Neuronal stem cell (in vitro differentiated cells): ENCODE measurements at regions not wholly inside any gene's neighbourhood (a gene's known extent, or its start where the extent isn't known, plus 50 kb on each side); places are given as distances from the start of the nearest gene placed in this dataset.

Experiments
- DNase-seq: peaks from one replicate; pipeline ENCODE4 v3.0.0-alpha.2; 2013; ENCODE audit warnings: low spot score
- H2AFZ ChIP-seq: one replicate; pipeline ENCODE4 v1.6.1; 2013; ENCODE audit warnings: mild to moderate bottlenecking, low read length, inconsistent platforms
- H2AK5ac ChIP-seq: 2 replicates; pipeline ENCODE4 v1.6.1; 2013; ENCODE audit warnings: low read depth, mild to moderate bottlenecking, inconsistent platforms, low read length, moderate library complexity, mixed read lengths
- H2BK120ac ChIP-seq: 2 replicates; pipeline ENCODE4 v1.6.1; 2013; ENCODE audit warnings: low read depth, mild to moderate bottlenecking, inconsistent platforms, low read length, moderate library complexity, mixed read lengths
- H2BK12ac ChIP-seq: one replicate; pipeline ENCODE4 v1.6.1; 2013; ENCODE audit warnings: low read length, inconsistent platforms
- H2BK15ac ChIP-seq: 2 replicates; pipeline ENCODE4 v1.6.1; 2013; ENCODE audit warnings: mild to moderate bottlenecking, low read length, inconsistent platforms, mixed read lengths
- H2BK5ac ChIP-seq: one replicate; pipeline ENCODE4 v1.6.1; 2013; ENCODE audit warnings: inconsistent platforms, mild to moderate bottlenecking, low read length, moderate library complexity
- H3K14ac ChIP-seq: one replicate; pipeline ENCODE4 v1.6.1; 2013; ENCODE audit warnings: low read length, inconsistent platforms
- H3K18ac ChIP-seq: 2 replicates; pipeline ENCODE4 v1.6.1; 2013; ENCODE audit warnings: low read length, inconsistent platforms
- H3K23ac ChIP-seq: 2 replicates; pipeline ENCODE4 v1.6.1; 2013; ENCODE audit warnings: low read depth, mild to moderate bottlenecking, mixed read lengths, low read length, inconsistent platforms; ENCODE audit not compliant: poor library complexity
- H3K27ac ChIP-seq: replicated peaks from 3 replicates; pipeline ENCODE4 v1.5.1; 2013; ENCODE audit warnings: low read length, inconsistent platforms
- H3K27me3 ChIP-seq, 3 experiments: 2 replicates each; pipeline ENCODE4 v1.6.1; 2013; ENCODE audit warnings: low read length in 3 of 3, mild to moderate bottlenecking in 2 of 3, inconsistent platforms in 1 of 3, low read depth in 1 of 3, mixed read lengths in 1 of 3, moderate library complexity in 1 of 3; ENCODE audit not compliant: control insufficient read depth in 3 of 3, insufficient read depth in 3 of 3
- H3K36me3 ChIP-seq, 2 donors: replicated peaks in 1 of 2; 2 replicates each; pipeline ENCODE4 v1.6.1; 2013; ENCODE audit warnings: low read length in 2 of 2; ENCODE audit not compliant: control insufficient read depth in 2 of 2, insufficient read depth in 2 of 2
- H3K4ac ChIP-seq: 2 replicates; pipeline ENCODE4 v1.6.1; 2013; ENCODE audit warnings: inconsistent platforms, mild to moderate bottlenecking, low read length, moderate library complexity
- H3K4me1 ChIP-seq, 2 donors: 1 replicate in 1 of 2; 2 replicates in 1 of 2; pipeline ENCODE4 v1.6.1; 2013; ENCODE audit warnings: low read length in 2 of 2, low read depth in 1 of 2; ENCODE audit not compliant: control insufficient read depth in 2 of 2, insufficient read depth in 1 of 2
- H3K4me2 ChIP-seq: one replicate; pipeline ENCODE4 v1.6.1; 2013; ENCODE audit warnings: mild to moderate bottlenecking, low read length, inconsistent platforms; ENCODE audit not compliant: insufficient read depth, poor library complexity, severe bottlenecking
- H3K4me3 ChIP-seq, 2 donors: 2 replicates each; pipeline ENCODE4 v1.5.1; 2013; ENCODE audit warnings: low read length in 2 of 2, mild to moderate bottlenecking in 2 of 2, inconsistent platforms in 1 of 2, moderate library complexity in 1 of 2
- H3K79me1 ChIP-seq: one replicate; pipeline ENCODE4 v1.6.1; 2013; ENCODE audit warnings: low read depth, mild to moderate bottlenecking, inconsistent platforms, low read length, moderate library complexity
- H3K9ac ChIP-seq: one replicate; pipeline ENCODE4 v1.6.1; 2013; ENCODE audit warnings: mild to moderate bottlenecking, low read depth, low read length, inconsistent platforms; ENCODE audit not compliant: poor library complexity
- H3K9me3 ChIP-seq, 2 donors: replicated peaks in 1 of 2; 2 replicates each; pipeline versions ENCODE3 to v1.6.1; 2013; ENCODE audit warnings: low read length in 2 of 2, mild to moderate bottlenecking in 2 of 2, inconsistent platforms in 1 of 2, low read depth in 1 of 2, mixed read lengths in 1 of 2, moderate library complexity in 1 of 2; ENCODE audit not compliant: control insufficient read depth in 2 of 2, insufficient read depth in 1 of 2
- H4K8ac ChIP-seq: one replicate; pipeline ENCODE4 v1.6.1; 2013; ENCODE audit warnings: low read depth, mild to moderate bottlenecking, inconsistent platforms, low read length, moderate library complexity
- H4K91ac ChIP-seq: one replicate; pipeline ENCODE4 v1.6.1; 2013; ENCODE audit warnings: low read length, low read depth, mild to moderate bottlenecking, inconsistent platforms; ENCODE audit not compliant: poor library complexity
- WGBS, 2 donors: extraction: QIAGEN DNeasy Blood & Tissue Kit; methylation state at CpG; one replicate each; pipeline ENCODE4 v1.1.7; 2013; ENCODE audit warnings: missing lambda C conversion rate in 2 of 2, mixed read lengths in 1 of 2; ENCODE audit not compliant: insufficient read length in 2 of 2, insufficient replicate concordance in 1 of 2; ENCODE audit errors: extremely low coverage in 2 of 2; 5-methylcytosine and 5-hydroxymethylcytosine counted together

DNA sequence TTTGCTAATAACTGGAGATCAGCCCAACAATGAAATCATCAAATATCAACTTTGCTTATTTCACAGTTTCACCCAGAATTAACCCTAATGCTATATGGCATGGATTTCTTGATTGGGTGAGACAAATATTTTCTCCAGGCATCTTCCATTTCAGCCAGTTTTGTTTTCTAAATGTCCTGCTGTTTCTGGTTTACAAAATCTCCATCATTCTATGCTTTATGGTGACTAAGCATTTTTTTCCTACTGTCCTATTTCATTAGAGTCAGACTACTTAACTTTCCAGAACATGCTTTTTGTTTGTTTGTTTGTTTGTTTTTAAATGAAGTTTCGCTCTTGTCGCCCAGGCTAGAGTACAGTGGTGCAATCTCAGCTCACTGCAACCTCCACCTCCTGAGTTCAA is 59.5 kb upstream of the EXOC2 start:
- H3K4me1 ChIP-seq, result no peaks in the 10 kb centered on the region
- WGBS, 2 donors, result no CpG with 5 or more reads among the region's 2 CpGs
- H3K27me3 ChIP-seq, result no peaks in the 10 kb centered on the region

DNA sequence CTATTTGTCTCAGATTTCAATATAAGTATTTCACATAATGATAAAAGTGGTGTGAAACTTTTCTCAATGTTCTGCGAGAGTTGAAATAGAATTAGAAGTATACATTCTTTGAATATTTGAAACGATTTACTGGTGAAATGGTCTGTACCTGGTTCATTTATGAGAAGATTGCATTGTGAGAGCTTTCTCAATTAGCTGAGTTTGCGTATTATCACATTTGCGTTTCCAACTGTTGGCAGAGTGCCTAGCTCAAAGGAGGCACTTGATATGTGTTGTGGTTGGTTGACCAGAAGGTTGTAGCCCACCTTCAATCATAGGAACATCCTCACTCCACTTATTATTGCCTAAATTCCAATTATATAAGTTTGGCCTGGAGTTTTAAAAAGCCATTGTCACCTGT is 58.8 kb upstream of the EXOC2 start:
- H2BK12ac ChIP-seq, result no peak overlapping the region
- H2AK5ac ChIP-seq, result no peak overlapping the region
- H3K4me3 ChIP-seq, result no peak overlapping the region
- DNase-seq, result no peak
- no peak overlapping the region for H3K18ac ChIP-seq
- H3K36me3 ChIP-seq, result no peaks in the 10 kb centered on the region
- no peaks in the 10 kb centered on the region for H3K9me3 ChIP-seq
- no peak overlapping the region for H2BK120ac ChIP-seq
- no CpG with 5 or more reads among the region's 4 CpGs for WGBS, 2 donors
- H3K4ac ChIP-seq, result no peak overlapping the region
- no peak overlapping the region for H3K14ac ChIP-seq
- no peak overlapping the region for H2BK15ac ChIP-seq
- no peak overlapping the region for H4K8ac ChIP-seq
- H3K4me2 ChIP-seq, result no peak overlapping the region
- no peak overlapping the region for H4K91ac ChIP-seq
- H3K27me3 ChIP-seq, result no peaks in the 10 kb centered on the region
- no peaks in the 10 kb centered on the region for H3K79me1 ChIP-seq
- no peaks in the 10 kb centered on the region for H3K4me1 ChIP-seq
- H3K23ac ChIP-seq, result no peak overlapping the region
- H3K9ac ChIP-seq, result no peak overlapping the region
- H3K27ac ChIP-seq, result no peak overlapping the region
- H2AFZ ChIP-seq, result no peak overlapping the region
- H2BK5ac ChIP-seq, result no peak overlapping the region

More for the DNA sequence above, 59.5 kb upstream of the EXOC2 start:
- H3K4me3 ChIP-seq, result no peak overlapping the region
- H4K8ac ChIP-seq, result no peak overlapping the region
- H2BK5ac ChIP-seq, result no peak overlapping the region
- no peak overlapping the region for H3K27ac ChIP-seq
- H3K4me2 ChIP-seq, result no peak overlapping the region
- no peak overlapping the region for H2AFZ ChIP-seq
- H3K23ac ChIP-seq, result no peak overlapping the region
- no peaks in the 10 kb centered on the region for H3K9me3 ChIP-seq
- no peak overlapping the region for H2BK15ac ChIP-seq
- no peak overlapping the region for H3K14ac ChIP-seq
- no peak for DNase-seq
- no peak overlapping the region for H3K18ac ChIP-seq
- no peaks in the 10 kb centered on the region for H3K36me3 ChIP-seq
- H2AK5ac ChIP-seq, result no peak overlapping the region
- no peak overlapping the region for H4K91ac ChIP-seq
- H2BK12ac ChIP-seq, result no peak overlapping the region
- H3K9ac ChIP-seq, result no peak overlapping the region
- no peak overlapping the region for H3K4ac ChIP-seq
- no peak overlapping the region for H2BK120ac ChIP-seq
- no peaks in the 10 kb centered on the region for H3K79me1 ChIP-seq

DNA sequence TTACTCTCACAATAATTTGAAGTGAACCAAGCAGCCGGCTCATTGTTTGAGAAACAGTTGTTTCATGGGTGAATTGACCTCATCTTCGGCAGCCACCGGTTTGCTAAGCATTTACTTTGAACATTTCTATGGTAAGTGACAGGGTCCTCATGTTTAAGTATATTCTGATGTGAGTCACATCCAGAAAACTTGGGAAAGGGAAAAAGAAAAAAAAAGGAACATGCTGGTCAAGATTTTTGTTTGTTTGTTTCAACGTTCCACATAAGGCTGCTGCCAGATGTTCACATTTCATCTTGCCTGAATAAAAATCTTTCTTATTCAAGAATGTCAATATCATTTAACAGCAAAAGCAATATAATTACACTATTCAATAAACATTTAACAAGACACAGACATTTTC is 55.0 kb upstream of the EXOC2 start:
- no peak overlapping the region for H2AK5ac ChIP-seq
- no peak overlapping the region for H3K18ac ChIP-seq
- no peaks in the 10 kb centered on the region for H3K36me3 ChIP-seq
- H3K4me3 ChIP-seq, result no peak overlapping the region
- no peaks in the 10 kb centered on the region for H3K79me1 ChIP-seq
- no peak overlapping the region for H2BK120ac ChIP-seq
- no peaks in the 10 kb centered on the region for H3K9me3 ChIP-seq
- H2BK5ac ChIP-seq, result no peak overlapping the region
- H3K27me3 ChIP-seq, result no peaks in the 10 kb centered on the region
- no peak overlapping the region for H4K91ac ChIP-seq
- H3K9ac ChIP-seq, result no peak overlapping the region
- H3K23ac ChIP-seq, result no peak overlapping the region
- H3K4ac ChIP-seq, result no peak overlapping the region
- DNase-seq, result no peak
- no peak overlapping the region for H2BK15ac ChIP-seq
- no peaks in the 10 kb centered on the region for H3K4me1 ChIP-seq
- H2AFZ ChIP-seq, result no peak overlapping the region
- WGBS, 2 donors, result no CpG with 5 or more reads among the region's 4 CpGs
- H3K27ac ChIP-seq, result no peak overlapping the region
- no peak overlapping the region for H3K4me2 ChIP-seq
- H4K8ac ChIP-seq, result no peak overlapping the region
- no peak overlapping the region for H3K14ac ChIP-seq
- no peak overlapping the region for H2BK12ac ChIP-seq

DNA sequence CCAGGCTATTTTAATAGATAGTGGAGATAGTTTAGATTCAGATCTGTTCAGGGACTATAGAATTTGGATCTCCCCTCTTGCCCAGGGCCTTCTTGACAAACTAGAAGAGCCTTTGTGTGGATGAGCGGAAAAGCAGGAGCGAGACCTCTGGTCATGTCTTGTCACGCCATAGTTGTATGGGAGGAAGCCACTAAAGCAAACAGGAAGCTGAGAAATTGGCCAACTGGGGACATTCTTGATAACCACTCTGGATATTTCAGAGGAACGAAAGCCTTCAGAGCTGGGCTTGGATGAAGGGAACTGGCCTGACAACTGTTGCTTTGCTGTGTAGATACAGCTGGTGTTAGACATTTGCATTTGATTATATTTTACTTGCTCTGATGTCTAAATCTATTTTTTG is 54.1 kb upstream of the EXOC2 start:
- Histone ChIP-seq H3K4me2 (no peak overlapping the region), H3K14ac (no peak overlapping the region), H3K4me1 (no peaks in the 10 kb centered on the region), H3K18ac (no peak overlapping the region), H3K4me3 (no peak overlapping the region), H3K9me3 (no peaks in the 10 kb centered on the region), H3K27me3 (no peaks in the 10 kb centered on the region), H3K23ac (no peak overlapping the region), H3K4ac (no peak overlapping the region), H2BK5ac (no peak overlapping the region), H3K79me1 (no peaks in the 10 kb centered on the region), H2AK5ac (no peak overlapping the region), H3K27ac (no peak overlapping the region), H3K9ac (no peak overlapping the region), H4K8ac (no peak overlapping the region), H2BK15ac (no peak overlapping the region), H4K91ac (no peak overlapping the region), H2AFZ (no peak overlapping the region), H2BK12ac (no peak overlapping the region), H3K36me3 (no peaks in the 10 kb centered on the region), H2BK120ac (no peak overlapping the region)
- DNase-seq, result no peak
- no CpG with 5 or more reads among the region's 4 CpGs for WGBS, 2 donors
